Stimulated activated CD4-positive, alpha-beta T cell treated with anti-CD3 and anti-CD28 coated beads, Interleukin-12 subunit alpha, Interleukin-12 subunit beta, amount 100 ng/mL, for 48 hours (primary cell): ENCODE measurements at regions not wholly inside any gene's neighbourhood (a gene's known extent, or its start where the extent isn't known, plus 50 kb on each side); places are given as distances from the start of the nearest gene placed in this dataset.

Experiments
- DNase-seq, 3 donors: peaks; one replicate each; pipeline ENCODE4 v3.0.0-alpha.2; 2020; ENCODE audit warnings: low read depth in 2 of 3, low spot score in 1 of 3

DNA sequence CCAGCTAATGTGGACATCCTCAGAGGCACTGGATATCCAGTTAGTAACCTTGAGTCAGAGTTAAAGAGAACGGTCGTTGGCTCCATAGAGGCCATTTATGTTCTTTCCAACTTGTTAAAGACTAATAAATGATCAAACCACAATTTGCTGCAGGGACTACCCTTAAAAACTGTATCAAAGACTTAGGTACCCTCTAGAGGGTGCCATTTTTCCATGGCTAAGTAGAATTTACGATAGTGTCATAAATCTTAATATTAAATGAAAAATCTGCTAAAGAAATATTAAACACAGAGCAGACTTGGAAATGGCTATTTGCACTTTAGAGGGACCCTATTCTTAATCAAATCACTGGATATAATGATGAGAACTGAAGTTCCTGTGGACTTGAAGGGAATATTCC is 685.2 kb upstream of the CHORDC1 start:
- no peak for DNase-seq

DNA sequence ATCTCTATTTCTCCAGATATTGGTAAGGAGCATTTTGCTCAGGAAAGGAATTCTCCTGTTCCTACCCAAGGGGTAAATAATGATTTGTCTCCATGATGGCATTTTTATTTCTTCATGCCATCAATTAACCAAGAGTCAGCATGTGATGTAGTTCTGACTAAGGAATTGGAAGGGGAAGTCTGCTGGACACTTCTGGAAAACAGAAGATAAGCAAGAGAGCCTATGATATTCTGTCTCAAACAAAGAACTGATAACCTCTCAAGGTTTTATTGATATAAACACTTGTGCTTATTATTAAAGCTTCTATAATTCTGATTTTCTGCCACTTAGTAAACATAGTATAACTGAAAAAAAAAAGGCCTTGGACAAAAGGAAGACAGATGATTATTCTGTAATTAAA is 673.0 kb upstream of the CHORDC1 start:
- DNase-seq, result no peak

DNA sequence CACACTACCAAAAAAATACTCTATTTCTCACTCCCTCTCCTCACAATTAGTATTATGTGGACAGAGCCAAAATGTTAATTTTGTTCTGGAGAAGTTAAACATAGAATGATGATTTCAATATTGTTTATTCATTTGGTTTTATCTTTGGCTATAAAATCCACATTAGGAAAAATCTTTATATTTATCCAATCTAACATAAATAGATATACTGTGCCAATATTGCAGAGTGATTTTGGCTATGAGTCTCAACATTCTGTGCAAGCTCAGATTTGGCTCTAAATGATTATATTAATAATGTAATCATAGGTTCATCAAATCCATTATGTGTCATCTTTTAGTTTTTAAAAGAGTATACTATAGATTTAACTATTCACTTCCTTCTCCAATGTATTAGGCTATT is 667.5 kb upstream of the CHORDC1 start:
- no peak for DNase-seq

DNA sequence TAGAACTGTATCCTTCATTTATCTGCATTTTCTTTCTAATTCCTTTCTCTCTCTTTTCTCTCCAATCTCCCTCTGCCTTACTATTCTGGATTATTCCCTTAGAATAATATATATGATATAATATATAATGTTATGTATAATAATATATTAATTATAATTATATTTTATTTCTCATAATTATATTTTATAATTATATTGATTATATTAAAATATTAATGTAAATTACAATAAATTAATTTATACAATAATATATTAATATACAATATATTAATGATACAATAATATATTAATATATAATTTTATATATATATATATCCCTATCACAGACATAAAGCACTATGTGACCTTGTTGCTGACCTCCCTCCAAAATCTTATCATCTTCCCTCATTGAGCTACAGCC is 661.3 kb upstream of the CHORDC1 start:
- DNase-seq, result no peak

DNA sequence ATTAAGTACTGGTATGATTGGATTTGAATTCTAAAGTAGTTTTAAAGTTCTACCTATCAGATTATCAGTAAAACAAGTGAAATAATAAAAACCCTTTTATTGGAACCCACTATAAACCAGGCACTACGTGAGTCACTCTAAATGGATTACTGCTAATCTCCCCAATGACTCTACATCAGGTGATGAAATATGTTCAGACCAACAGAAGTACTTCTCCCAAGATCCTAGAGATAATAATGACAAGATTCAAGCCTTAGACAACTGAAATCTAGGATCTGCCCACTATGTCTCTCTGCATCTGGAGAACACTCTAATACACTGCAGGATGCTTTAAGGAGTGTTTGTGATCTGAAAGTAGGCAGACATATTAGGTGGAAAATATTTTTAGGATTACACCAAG is 652.1 kb upstream of the CHORDC1 start:
- no peak for DNase-seq

DNA sequence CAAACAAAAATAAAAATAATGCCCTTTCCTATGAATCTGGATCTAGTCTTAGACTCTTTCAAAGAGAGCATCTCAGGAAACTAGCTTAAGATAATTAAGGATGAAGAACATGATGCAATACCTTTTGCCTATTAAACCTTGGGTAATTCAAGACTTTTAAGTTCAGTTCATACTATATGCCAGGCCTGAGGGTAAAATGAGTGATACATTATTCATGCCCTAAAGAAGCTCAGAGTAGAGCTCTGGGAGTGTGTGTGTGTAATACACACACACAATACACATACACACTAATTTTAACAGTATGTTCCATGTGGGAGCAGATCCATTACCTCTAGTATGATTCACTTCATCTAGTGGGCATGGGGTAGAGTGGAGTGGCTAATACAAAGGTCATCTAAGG is 651.4 kb upstream of the CHORDC1 start:
- no peak for DNase-seq

DNA sequence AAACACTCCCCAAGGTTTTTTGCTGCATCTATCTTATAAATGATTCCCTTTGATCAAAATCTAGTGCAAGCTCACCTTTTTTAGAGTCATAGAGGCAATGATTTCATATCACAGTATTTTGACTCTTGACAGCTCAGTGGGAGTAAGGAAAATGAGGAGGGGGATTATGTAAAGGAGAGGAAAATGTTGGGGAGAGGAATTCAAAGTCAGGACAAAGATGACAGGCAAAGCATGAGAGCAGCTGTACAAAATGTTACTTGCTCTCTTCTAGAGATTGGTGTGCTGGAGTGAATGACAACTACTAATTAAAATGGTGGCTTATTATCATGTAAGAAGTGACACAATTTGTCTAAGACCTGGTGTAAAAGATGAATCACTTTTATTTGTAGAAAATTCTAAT is 644.6 kb upstream of the CHORDC1 start:
- no peak for DNase-seq

DNA sequence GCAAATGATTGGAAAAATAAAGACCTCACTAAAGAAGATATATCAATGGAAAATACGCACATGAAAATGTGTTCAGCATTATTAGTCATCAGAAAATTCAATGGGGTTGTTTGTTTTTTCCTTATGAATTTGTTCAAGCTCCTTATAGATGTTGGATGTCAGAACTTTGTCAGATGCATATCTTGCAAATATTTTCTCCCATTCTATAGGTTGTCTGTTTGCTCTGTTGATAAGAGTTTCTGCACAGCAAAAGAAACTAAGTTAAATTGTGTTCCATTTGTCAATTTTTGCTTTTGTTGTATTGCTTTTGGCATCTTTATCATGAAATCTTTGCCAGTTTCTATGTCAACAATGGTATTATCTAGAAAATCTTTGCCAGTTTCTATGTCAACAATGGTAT is 633.9 kb upstream of the CHORDC1 start:
- DNase-seq, result no peak

DNA sequence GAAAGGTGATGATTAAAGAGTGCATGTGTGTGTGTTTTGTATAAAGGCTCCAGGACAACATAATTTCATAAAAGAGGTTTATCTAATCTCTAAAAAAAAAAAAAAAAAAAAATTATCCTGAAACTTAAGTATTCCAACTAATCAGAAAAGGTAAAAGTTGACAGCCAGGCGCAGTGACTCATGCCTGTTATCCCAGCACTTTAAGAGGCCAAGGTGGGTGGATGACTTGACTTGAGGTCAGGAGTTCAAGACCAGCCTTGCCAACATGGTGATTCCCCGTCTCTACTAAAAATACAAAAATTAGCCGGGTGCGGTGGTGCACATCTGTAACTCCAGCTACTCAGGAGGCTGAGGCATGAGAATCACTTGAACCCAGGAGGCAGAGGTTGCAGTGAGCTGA is 632.7 kb upstream of the CHORDC1 start:
- DNase-seq, result no peak

DNA sequence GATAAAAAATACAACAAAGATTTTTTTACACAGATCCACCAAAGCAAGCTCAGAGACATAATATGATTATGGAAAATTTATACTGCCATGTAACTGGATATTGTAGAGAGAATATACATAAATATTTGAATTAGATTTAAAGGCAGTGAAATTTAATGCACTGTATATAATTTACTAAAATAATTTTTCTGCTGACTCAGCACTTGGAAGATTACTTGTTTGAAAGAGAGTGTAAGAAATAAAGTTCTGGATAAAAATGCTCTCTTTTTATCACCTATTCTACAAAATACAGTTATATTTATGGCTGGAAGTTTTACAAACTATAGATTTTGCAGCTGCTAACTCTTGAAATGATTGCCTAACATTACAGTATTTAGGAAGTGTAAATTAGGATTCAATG is 628.3 kb upstream of the CHORDC1 start:
- DNase-seq, result no peak

DNA sequence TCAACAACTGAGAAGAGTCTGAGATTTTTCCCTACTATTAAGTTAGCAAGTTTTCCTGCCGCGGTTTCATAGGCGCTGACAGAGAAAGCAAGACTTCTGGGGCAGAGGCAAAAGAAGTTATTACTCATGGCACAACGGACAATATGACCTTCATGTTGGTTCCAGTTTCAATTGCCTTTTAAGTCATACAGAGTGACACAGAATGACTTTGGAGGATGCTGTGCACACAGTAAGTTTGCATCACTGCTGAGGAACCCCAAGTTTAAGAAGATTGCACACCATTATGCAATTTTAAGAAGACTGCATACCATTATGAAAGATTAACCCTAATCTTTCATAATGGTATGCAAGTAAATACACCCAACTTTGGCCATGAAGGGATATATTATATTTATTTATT is 626.5 kb upstream of the CHORDC1 start:
- no peak for DNase-seq

DNA sequence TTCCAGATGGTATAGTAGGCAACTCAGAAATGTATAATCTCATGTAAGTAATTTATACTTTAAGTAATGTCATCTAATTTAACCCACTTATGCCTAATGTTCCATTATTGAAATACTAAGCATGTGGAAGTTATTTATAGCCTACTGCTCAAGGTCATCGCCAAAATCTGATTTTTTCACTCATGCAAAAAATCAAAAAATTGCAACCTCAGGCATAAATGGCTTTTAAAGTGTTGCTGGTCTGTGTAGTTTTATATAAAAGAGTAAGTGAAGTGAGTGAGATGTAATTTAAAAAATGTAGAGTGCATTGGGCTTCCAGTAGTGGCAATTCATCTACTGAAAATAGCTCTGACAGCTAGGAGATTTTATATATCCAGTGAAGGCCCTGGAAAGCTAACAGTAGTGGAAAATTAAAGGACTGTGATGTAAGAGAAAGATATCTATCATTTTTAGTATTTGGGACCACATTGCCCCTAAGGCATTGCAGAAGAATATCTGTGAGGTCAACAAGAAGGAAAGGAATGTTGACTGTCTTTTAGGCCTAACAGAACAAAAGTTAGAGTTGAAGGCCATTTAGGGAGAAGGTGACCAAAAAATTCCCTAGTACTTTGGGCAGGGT is 624.5 kb upstream of the CHORDC1 start:
- DNase-seq, result no peak

DNA sequence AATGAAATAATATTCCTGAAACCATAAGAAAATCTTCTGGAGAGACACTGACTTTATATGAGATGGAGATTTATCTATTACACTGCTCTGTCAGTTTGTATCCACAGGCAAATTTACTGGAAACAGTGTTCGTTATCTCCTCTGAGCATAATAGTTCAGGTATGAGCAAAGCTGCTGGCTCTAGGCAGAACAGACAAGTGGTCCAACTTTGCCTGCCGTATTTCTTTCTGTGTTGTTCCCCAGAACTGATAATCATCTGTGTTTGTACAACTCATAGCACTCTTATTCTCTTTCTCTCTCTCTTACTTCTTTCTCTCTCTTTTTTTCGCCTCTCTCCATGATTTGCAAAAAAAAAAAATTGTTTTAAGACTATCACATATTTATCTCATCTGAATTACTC is 623.8 kb upstream of the CHORDC1 start:
- DNase-seq, result no peak

DNA sequence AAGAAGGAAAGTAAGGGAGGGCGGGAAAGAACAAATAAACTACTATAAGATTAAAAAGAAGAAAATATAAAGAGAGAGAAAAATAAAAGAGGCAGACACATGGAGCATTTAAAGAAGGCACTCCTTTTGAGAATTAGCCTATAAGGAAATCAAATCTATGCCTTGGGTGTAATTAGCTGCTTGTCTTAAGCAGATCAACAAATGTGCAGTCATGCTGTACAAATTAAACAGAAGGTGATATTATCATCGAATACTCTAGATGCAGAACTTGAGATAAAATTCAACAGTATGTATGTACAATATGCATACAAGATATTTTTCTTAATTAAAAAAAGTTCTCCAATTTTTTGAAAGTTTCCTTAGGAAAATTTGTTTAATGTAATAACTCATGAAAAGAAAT is 623.0 kb upstream of the CHORDC1 start:
- no peak for DNase-seq

DNA sequence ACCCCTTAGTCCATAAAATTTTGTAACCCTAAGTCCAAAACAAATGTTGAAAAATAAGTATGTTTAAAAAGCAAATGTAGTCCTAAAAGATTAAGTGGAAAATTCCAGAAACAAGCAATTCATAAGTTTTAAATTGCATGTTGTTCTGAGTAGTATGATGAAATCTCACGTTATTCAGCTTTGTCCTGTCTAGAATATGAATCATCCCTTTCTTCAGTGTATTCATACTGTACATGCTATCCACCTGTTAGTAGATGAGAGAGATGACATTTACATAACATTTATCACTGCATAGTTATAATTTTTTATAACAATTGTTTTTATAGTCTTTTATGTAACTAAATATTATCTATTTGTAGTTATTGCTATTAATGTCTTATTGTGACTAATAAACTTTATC is 622.3 kb upstream of the CHORDC1 start:
- DNase-seq, result no peak

DNA sequence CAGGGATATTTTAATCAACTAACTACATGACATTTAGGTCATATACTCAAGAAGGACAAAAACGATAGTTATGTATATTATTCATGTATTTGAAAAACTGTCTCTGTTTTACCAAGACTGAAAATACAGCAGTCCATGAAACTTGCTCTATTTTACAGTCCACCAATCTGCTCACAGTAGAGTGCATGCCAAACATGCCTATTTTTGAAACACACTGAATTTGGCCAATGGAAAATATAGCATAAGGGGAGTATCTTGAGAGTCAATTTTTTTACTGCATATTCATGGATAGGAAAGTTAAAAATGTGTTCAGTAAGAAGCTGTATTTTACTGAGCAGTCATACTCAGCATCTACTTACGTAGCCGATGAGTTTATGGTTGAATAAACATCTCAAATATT is 621.2 kb upstream of the CHORDC1 start:
- no peak for DNase-seq

DNA sequence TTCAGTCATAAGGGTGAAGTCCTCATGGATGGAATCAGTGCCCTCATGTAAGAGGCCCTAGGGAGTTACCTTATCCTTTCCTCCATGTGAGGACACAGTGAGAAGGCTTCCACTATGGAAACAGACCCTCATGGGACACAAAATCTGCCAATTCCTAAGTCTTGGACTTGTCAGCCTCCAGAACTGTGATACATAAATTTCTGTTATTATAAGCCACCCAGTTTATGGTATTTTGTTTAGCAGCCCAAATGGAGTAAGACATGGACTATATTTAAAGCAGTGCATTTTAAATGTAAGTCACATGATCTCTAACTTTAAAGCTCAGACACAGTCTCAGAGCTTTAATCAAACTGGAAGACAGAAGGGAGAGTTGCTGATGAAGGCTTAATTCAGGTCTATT is 619.8 kb upstream of the CHORDC1 start:
- DNase-seq, result no peak

DNA sequence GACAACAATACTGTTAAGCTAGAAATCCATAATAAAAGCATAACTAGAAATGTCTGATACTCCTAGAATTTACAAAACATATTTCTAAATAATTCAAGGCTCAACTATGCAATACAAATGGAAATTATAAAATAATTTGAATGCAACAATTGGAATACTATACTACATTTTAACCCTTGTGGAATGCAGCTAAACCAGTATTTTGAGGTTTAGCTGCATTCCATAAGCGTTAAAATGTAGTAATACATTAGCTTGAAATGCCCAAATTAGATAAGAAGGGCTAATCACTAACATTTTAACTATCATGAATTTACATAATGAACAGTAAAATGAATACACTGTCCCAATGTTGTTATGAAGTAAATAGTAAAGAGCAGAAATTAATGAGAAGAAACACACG is 617.2 kb upstream of the CHORDC1 start:
- no peak for DNase-seq

DNA sequence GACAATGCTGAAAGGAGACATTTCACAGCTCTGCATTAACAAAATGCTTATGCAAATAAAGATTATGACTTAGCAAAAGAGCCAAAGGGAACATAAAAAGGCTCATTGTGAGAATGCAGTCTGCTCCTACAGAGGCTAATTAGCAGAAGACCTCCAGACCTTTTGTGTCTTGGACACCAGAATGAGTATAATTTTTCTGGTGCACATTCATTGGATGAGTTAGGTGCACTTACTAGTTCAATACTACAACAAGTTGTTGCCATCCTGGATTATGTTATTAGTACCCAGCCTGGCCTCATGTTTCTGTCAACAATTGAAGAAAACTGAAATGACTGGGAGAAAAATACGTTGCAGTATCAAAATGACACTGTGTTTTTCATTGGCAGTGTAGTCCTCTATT is 613.2 kb upstream of the CHORDC1 start:
- no peak for DNase-seq

DNA sequence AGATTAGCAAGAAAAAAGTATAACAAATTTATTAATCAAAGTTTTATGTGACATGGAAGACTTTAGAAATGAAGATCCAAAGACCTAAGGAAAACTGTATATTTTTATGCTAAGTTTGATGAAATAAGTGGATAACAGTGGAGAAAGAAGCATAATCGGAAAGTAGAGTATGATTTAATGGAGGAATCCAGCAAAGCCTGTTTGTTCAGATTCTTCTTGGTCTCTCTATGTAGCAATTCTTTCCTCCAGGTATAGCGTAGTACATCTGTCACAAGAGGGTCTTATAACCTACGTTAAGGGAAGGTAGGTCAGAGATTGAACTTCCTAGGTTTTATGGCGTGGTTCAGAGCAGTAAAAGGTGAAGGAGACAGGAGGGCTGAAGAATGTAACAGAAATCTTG is 600.6 kb upstream of the CHORDC1 start:
- DNase-seq, result no peak

DNA sequence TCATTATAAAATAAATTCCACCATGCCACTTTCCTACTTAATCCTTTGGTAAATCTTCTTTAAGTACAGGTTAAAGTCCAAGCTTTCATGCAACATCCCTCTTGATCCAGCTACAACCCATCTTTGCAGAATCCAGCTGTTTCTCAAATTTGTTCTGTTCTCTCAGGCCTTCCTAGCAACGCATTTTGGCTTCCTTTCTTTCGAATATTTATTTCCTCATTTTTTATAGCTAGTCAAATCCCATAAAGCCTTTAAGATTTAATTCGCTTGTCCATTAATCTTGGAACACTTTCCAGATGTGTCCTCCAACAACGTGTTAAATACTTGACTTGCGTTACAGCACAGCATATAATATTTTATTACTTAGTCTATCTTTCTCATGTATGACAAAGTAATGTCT is 600.1 kb upstream of the CHORDC1 start:
- DNase-seq, result no peak

DNA sequence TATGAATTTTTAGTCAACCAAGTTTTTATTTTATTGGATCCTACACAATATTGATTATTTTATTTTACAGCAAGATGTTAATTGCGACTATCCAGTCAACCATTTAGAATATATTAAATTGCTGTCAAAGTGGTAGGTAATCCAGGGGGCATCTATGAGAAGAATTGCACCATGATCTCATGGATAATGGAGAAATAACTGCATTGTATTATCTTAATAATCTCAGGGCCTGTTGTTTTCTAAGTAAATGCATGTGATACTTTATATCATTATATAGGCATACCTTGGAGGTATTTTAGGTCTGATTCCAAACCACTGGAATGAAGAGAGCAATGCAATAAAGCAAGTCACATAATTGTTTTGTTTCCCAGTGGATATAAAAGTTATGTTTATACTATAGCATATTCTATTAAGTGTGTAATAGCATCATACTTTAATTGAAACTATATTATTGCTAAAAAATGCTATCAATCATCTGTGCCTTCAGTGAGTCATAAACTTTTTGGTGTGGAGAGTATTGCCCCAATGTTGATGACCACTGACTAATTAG is 595.4 kb upstream of the CHORDC1 start:
- no peak for DNase-seq

DNA sequence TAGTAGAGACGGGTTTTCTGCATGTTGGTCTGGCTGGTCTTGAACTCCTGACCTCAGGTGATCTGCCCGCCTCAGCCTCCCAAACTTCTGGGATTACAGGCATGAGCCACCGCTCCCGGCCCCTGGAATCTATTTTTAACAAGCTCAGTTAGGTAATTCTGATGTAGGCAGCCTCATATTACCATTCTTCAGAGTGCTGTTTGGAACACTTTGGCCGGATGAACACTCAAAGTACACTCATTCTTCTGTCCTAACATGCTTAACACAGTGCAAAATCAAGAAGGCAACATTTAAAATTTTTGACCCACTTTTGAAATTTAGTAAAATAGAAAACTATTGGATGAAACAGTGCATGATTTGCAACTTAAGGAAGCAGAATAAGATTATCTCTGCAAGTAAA is 586.7 kb upstream of the CHORDC1 start:
- no peak for DNase-seq

DNA sequence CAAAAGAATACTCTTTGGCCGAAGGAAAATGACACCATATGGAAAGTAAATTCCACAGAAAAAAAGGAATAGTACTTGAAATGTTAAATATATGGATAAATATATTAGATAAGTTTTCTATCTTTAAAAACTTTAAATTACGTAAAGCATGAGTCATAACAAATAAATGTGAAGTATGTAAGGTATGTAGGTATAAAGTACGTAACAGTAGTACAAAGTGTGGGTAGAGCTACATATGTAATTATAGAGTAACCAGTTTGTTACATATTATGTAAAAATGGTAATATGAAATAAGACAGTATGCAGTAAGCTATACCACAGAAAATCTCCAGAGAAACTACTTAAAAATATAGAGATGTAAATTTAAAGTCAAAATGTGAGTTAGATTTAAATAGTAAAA is 582.3 kb upstream of the CHORDC1 start:
- no peak for DNase-seq
